ENCODE measurements at regions not wholly inside any gene's neighbourhood (a gene's known extent, or its start where the extent isn't known, plus 50 kb on each side); places are given as distances from the start of the nearest gene placed in this dataset.

DNA sequence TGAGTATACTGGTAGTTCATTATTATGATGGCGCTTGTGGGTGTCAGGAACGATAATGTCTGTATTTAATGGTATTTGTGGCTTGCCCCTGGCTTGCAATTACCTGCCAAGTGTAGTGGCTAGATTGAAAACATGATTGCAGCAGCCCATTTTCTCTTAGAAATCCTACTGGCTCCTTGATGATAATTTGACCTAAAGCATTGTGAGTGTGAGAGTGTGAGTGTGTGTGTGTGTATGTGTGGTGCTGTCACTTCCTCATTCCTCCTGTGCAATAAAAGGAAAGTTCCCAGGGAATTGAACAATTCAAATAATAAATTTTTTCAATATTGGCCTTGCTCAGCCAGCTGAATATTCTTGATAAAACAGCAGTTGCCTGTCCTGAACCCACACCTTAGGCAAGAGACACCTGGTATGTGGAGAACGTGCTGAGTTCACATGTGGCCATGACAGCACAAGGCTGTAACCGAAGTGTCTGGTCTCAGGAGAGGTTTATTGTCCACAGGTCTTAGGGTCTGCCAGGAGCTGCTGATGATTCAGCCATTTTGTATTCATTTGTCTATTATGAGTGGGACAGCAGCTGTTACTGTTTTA, 193.3 kb downstream of the CD47 start:
- ATAC-seq (replicated peaks in 1 of 2) (no peak), DNase-seq (no peak)
- Mint-ChIP-seq H3K4me1 (ENCODE audit: low read depth) (no peaks in the 10 kb centered on the region), H3K9me3 (peaks cover 0 to 2% of the 10 kb centered on the region in 2 donors), H3K27ac (no peak overlapping the region), H3K27me3 (ENCODE audit: low read depth) (peaks cover 47% of the 10 kb centered on the region), H3K4me3 (no peak overlapping the region), H3K36me3 (ENCODE audit: insufficient read depth in 2 of 2) (no peaks in the 10 kb centered on the region)

DNA sequence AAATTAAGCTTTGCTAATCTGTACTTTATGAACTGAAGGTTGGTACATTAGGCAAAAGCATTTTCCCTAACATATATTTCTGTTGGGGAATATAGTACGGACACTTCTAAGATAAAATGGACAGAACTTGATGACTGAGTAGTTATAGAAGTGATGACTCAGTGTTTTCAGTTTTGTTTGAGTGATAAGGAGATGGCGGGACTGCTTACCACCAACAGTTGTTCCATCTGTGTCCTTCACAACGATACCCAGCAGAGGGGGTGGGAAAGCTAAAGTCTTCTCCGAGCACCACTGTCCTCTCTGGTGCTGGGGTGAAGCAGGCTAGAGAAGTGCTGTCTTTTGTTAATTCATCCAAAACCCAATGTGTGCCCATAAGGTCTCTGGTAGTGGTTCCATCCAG, 195.8 kb downstream of the CD47 start:
- Mint-ChIP-seq H3K9me3 (no peaks in the 10 kb centered on the region), H3K4me3 (no peak overlapping the region), H3K27me3 (ENCODE audit: low read depth) (peaks cover 44% of the 10 kb centered on the region), H3K4me1 (ENCODE audit: low read depth) (no peaks in the 10 kb centered on the region), H3K36me3 (ENCODE audit: insufficient read depth in 2 of 2) (no peaks in the 10 kb centered on the region), H3K27ac (no peak overlapping the region)
- peak in 1 of 2 donors; percentile 53 for ATAC-seq (replicated peaks in 1 of 2)
- DNase-seq = no peak

DNA sequence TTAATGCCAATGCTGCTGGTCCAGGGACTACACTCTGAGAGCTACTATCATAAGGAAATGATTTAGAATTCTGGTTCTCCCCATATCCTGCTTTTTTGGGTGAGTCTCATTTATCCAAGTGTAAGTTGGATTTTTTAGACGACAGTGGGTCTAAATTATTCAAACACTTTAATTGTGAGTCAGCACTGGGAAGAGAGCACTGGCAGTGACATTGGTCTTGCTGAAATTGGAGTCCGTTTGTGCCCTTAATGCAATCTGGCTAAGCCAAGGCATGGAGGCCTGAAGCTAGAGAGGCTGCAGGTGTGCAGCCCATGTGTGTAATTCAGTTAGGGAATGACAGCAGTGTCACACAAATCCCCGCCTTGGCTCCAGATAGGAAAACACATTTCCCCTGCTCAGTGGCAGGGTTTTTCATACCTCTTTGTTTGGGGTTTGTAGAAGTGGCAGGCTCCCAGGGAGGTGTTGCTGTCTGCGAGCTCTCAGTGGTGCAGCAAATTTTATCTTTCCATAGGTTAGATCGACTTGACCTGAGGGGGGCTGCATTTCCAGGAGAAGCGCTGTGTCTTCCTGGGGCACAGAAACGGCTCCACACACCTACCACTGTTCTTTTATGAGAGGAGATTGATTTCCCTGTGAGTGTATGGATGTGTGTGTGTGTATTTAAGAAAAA, 197.7 kb downstream of the CD47 start:
- peaks cover 40% of the 10 kb centered on the region for H3K27me3 Mint-ChIP-seq (ENCODE audit: low read depth)
- H3K4me1 Mint-ChIP-seq (ENCODE audit: low read depth) = no peaks in the 10 kb centered on the region
- ATAC-seq (replicated peaks in 1 of 2) = no peak
- peaks cover 0 to 3% of the 10 kb centered on the region in 2 donors for H3K36me3 Mint-ChIP-seq (ENCODE audit: insufficient read depth in 2 of 2)
- H3K4me3 Mint-ChIP-seq = no peak overlapping the region
- no peak for DNase-seq
- no peak overlapping the region for H3K27ac Mint-ChIP-seq
- H3K9me3 Mint-ChIP-seq = peaks cover 2 to 3% of the 10 kb centered on the region in 2 donors

DNA sequence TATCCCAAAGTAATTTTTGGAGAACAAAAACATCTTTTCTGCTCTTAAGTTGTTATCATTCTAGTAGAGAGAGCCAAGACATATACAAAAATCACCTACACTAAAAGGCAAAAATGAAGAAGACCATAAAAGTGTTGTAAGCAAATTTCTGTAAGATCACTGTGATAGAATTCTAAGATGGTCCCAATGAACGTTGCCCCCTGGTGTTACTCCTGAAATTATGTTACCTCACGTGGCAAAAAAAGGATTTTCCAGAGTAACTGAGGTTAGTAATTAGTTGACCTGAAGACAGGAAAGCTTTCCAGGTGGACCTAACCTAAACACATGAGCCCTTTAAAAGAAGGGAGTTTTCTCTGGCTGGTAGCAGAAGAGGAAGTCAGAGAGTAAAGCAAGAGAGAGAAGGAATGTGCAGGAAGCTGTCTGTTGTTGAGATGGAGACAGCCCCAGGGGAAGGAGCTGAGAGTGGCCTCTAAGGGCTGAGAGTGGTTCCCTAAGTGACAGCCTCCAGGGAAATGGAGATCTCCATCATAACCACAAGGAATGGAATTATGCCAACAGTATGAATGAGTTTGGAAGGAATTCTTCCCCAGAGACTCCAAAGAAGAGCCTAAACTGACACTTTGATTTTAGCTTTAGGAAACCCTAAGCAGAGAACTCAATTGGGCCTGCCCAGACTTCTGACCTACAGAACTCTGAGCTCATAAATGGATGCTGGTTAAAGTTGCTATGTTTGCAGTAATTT, 205.9 kb downstream of the CD47 start:
- H3K36me3 Mint-ChIP-seq (ENCODE audit: insufficient read depth in 2 of 2) = peaks cover 0 to 3% of the 10 kb centered on the region in 2 donors
- ATAC-seq (replicated peaks in 1 of 2) = no peak

DNA sequence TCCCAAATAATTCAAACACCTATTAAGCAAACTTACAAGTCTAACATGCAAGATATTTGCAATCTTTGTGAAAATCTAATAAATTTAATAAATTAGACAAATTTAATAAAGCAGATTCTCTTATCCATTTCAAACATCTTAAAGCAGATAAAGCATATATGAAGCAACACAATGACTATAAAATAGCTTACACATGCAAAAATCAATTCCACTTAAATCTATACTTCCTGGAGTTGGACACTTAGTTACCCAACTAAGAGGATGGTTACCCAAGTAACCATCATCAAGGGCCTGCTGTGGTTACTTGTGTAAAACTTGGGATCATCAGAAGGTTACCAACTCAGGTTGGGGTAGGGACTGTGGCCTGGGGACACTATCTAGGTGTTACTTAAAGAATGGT, 206.8 kb downstream of the CD47 start:
- Mint-ChIP-seq H3K27ac (no peak overlapping the region), H3K9me3 (peaks cover under 1% of the 10 kb centered on the region in 2 donors), H3K4me1 (ENCODE audit: low read depth) (peaks cover 6% of the 10 kb centered on the region), H3K4me3 (no peak overlapping the region), H3K36me3 (ENCODE audit: insufficient read depth in 2 of 2) (peaks cover 0 to under 1% of the 10 kb centered on the region in 2 donors), H3K27me3 (ENCODE audit: low read depth) (no peaks in the 10 kb centered on the region)
- ATAC-seq (replicated peaks in 1 of 2) = no peak
- DNase-seq = no peak

More for the DNA sequence above, 205.9 kb downstream of the CD47 start:
- Mint-ChIP-seq H3K4me1 (ENCODE audit: low read depth) (peaks cover 6% of the 10 kb centered on the region), H3K27me3 (ENCODE audit: low read depth) (no peaks in the 10 kb centered on the region), H3K9me3 (peaks cover 2 to 3% of the 10 kb centered on the region in 2 donors), H3K27ac (no peak overlapping the region), H3K4me3 (no peak overlapping the region)
- DNase-seq = no peak

DNA sequence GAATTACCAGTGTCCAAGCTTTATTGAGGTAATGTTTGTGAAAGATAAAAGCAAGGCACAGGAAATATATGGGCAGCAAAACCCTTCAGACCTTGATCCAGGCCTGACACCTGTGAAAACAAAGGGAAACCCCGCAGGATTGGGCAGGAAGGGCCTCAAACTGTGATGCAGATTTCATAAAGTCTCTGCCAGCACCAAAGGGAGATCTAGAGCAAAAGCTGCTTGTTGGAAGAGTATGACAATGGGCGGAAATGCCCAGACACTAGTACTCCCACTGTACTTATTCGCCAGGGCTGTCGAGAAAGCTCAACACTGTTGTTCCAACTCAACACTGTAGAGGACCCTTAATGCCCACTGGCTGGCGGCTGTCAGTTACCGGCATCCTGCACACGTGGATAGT, 207.9 kb downstream of the CD47 start:
- ATAC-seq (replicated peaks in 1 of 2) (no peak), DNase-seq (no peak)
- H3K4me3 Mint-ChIP-seq = no peak overlapping the region
- no peaks in the 10 kb centered on the region for H3K9me3 Mint-ChIP-seq
- H3K27me3 Mint-ChIP-seq (ENCODE audit: low read depth) = peaks cover 9% of the 10 kb centered on the region
- no peak overlapping the region for H3K27ac Mint-ChIP-seq
- H3K4me1 Mint-ChIP-seq (ENCODE audit: low read depth) = peaks cover 6% of the 10 kb centered on the region
- no peaks in the 10 kb centered on the region for H3K36me3 Mint-ChIP-seq (ENCODE audit: insufficient read depth in 2 of 2)

DNA sequence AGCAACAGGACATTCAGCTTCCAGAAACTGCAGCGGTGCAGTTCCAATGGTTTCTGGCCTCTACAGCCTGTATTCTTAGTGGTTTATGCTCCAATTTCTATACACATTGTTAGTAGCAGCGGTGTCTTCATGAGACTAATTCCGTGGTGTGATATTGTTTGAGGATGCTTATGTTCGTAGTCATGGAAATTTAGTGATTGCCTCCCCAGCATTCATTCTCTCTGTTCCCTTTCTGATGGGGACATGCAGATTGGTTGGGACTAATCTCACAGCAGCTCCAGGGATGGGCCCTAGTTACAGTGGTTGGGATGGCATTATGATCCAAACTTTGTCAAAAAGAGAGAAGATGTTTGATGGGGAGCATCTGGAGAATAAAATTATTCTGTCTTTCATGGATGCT, 208.6 kb downstream of the CD47 start:
- H3K9me3 Mint-ChIP-seq = no peaks in the 10 kb centered on the region
- no peaks in the 10 kb centered on the region for H3K36me3 Mint-ChIP-seq (ENCODE audit: insufficient read depth in 2 of 2)
- peaks cover 6% of the 10 kb centered on the region for H3K4me1 Mint-ChIP-seq (ENCODE audit: low read depth)
- no peak for DNase-seq
- H3K4me3 Mint-ChIP-seq = no peak overlapping the region
- peaks cover 10% of the 10 kb centered on the region for H3K27me3 Mint-ChIP-seq (ENCODE audit: low read depth)
- ATAC-seq (replicated peaks in 1 of 2) = no peak
- no peak overlapping the region for H3K27ac Mint-ChIP-seq

DNA sequence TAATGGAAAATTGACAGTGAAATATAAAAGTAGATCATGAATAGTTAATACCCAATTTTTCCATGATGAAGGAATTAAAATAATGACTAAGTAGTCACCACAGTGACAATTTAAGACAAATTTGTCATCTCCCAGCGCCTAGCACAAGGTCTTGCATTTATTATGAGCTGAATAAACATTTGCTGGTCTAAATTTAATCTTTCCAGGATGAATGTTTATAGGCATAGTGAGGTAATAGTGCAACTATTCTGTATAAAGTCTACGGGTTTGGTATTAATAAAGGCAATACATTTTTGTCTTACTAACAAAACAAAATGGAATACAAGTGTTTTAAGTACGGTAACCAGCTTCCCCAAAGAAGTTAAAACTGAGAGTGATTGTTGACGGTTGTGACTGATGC, 209.3 kb downstream of the CD47 start:
- H3K4me1 Mint-ChIP-seq (ENCODE audit: low read depth) = peaks cover 6% of the 10 kb centered on the region
- no peaks in the 10 kb centered on the region for H3K36me3 Mint-ChIP-seq (ENCODE audit: insufficient read depth in 2 of 2)
- ATAC-seq (replicated peaks in 1 of 2) (no peak), DNase-seq (no peak)
- H3K4me3 Mint-ChIP-seq = no peak overlapping the region
- no peak overlapping the region for H3K27ac Mint-ChIP-seq
- peaks cover 10% of the 10 kb centered on the region for H3K27me3 Mint-ChIP-seq (ENCODE audit: low read depth)
- H3K9me3 Mint-ChIP-seq = no peaks in the 10 kb centered on the region

DNA sequence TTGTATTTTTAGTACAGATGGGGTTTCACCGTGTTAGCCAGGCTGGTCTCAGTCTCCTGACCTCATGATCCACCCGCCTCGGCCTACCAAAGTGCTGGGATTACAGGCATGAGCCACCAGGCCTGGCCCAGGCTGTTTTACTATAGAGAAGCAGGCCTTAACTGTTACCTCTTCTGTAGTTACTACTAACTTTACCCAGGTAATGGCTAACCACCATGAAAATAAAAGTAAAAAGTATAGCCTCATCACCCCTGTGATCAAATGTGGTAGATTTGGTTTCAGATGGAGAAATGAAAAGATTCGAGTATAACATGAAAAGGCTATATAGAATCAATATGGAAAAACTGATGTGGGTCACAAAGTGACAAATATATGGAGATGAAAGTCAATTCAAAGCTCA, 210.1 kb downstream of the CD47 start:
- DNase-seq = no peak
- Mint-ChIP-seq H3K9me3 (no peaks in the 10 kb centered on the region), H3K27me3 (ENCODE audit: low read depth) (peaks cover 10% of the 10 kb centered on the region), H3K27ac (no peak overlapping the region), H3K36me3 (ENCODE audit: insufficient read depth in 2 of 2) (no peaks in the 10 kb centered on the region), H3K4me3 (no peak overlapping the region), H3K4me1 (ENCODE audit: low read depth) (peaks cover 6% of the 10 kb centered on the region)
- peak in 1 of 2 donors; percentile 37 for ATAC-seq (replicated peaks in 1 of 2)

DNA sequence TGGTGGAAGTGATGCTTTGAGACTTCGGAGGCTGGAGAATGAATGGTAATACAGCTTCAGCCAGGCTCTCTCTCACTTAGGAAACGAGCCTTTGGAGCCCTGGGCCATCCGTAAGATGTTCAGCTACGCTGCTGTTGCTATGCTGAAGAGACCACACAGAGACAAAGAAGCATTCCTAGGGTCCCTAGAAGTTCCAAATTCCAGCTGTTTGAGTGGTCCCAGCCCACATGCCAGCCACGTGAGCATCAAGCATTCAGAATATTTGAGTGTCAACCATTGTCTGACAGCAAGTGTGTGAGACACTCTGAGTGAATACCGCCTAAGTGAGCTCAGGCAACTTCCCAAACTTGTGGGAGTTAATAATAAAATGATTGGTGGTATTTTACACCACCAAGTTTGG, 212.9 kb downstream of the CD47 start:
- no peaks in the 10 kb centered on the region for H3K9me3 Mint-ChIP-seq
- DNase-seq (no peak), ATAC-seq (replicated peaks in 1 of 2) (no peak)
- H3K36me3 Mint-ChIP-seq (ENCODE audit: insufficient read depth in 2 of 2) = no peaks in the 10 kb centered on the region
- no peak overlapping the region for H3K4me3 Mint-ChIP-seq
- H3K27ac Mint-ChIP-seq = no peak overlapping the region
- H3K4me1 Mint-ChIP-seq (ENCODE audit: low read depth) = peaks cover 6% of the 10 kb centered on the region
- peaks cover 10% of the 10 kb centered on the region for H3K27me3 Mint-ChIP-seq (ENCODE audit: low read depth)

DNA sequence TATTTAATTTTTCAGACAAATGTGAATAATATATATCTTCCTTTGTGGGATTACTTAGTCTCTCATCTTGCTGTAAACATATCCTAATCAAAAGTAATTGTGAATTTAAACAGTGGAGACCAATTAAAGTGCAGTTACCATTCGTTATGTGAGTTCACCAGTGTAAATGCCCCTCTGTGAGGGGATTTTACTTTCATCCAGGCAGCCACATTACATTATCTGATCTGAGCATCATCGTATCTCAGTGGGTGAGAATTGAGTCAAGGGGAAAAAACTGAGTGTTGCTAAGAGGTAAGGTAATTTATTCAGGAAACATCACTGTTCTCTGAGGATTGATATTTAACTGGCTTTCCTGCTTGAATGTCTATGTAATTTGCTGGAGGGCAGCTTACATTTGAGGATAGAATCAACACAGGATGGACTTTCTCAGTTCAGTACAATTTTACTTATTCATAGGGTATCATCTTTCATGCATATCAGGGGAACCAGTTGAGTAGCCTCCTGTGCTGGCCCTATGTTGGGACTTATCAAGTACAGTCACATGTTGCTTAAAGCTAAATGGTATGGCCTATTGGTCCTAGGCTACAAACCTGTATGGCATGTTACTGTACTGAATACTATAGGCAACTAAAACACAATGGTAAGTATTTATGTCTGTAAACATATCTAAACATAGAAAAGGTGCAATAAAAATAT, 219.7 kb downstream of the CD47 start:
- DNase-seq (peak; percentile 22 to 25), ATAC-seq (replicated peaks in 1 of 2) (peak; percentile 84 to 85)
- Mint-ChIP-seq H3K4me1 (ENCODE audit: low read depth) (peaks cover 27% of the 10 kb centered on the region), H3K9me3 (no peaks in the 10 kb centered on the region), H3K4me3 (peak overlapping the region; percentile 36 to 45), H3K36me3 (ENCODE audit: insufficient read depth in 2 of 2) (peaks cover 0 to 1% of the 10 kb centered on the region in 2 donors), H3K27ac (peak overlapping the region; percentile 90), H3K27me3 (ENCODE audit: low read depth) (peaks cover 7% of the 10 kb centered on the region)

DNA sequence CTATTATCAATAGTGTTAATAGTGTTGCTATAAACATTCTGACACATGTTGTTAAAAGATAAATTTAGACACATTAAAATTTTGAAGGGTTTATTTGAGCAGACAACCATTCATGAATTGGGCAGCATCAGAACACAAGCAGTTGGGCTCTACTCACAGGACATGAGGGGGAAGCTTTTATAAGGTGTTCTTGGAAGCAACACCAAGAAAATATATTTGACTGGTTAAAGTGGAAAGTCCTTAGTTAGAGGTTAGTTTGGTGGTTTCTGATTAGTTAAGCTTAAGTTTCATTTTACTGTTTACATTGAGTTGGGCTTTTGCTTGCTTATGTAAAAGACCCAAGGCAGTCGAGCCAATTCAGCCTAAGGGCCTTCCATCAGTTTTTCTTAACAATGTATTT, 220.7 kb downstream of the CD47 start:
- H3K27me3 Mint-ChIP-seq (ENCODE audit: low read depth) = peaks cover 10% of the 10 kb centered on the region
- peak; percentile 21 to 34 for ATAC-seq (replicated peaks in 1 of 2)
- no peak for DNase-seq
- H3K36me3 Mint-ChIP-seq (ENCODE audit: insufficient read depth in 2 of 2) = peaks cover 0 to 1% of the 10 kb centered on the region in 2 donors
- no peaks in the 10 kb centered on the region for H3K9me3 Mint-ChIP-seq
- H3K27ac Mint-ChIP-seq = no peak overlapping the region
- peak overlapping the region; percentile 20 to 36 for H3K4me3 Mint-ChIP-seq
- H3K4me1 Mint-ChIP-seq (ENCODE audit: low read depth) = peaks cover 27% of the 10 kb centered on the region

DNA sequence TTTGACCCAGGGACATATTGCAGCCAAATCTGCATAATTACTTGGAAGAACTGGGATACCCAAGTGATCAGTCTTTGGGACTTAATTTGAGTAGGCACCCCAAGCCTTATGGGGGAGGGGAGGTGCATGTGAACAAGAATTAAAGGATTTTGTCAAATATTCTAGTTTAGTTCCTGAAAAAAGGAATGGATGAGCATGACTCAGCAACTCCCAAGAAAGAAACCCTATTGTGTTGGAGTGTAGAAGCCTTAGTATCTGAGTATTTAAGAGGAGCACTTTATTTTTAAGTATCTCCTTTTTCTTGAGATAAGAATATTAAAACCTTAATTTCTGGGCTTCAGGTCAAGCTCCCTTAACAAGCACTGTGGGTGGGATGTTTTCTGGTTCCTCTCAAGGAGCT, 222.4 kb downstream of the CD47 start:
- H3K4me1 Mint-ChIP-seq (ENCODE audit: low read depth) = peaks cover 27% of the 10 kb centered on the region
- H3K4me3 Mint-ChIP-seq = no peak overlapping the region
- no peak for DNase-seq
- H3K9me3 Mint-ChIP-seq = no peaks in the 10 kb centered on the region
- H3K27me3 Mint-ChIP-seq (ENCODE audit: low read depth) = peaks cover 14% of the 10 kb centered on the region
- peaks cover 0 to 1% of the 10 kb centered on the region in 2 donors for H3K36me3 Mint-ChIP-seq (ENCODE audit: insufficient read depth in 2 of 2)
- no peak for ATAC-seq (replicated peaks in 1 of 2)
- no peak overlapping the region for H3K27ac Mint-ChIP-seq
